ENCODE measurements at regions not wholly inside any gene's neighbourhood (a gene's known extent, or its start where the extent isn't known, plus 50 kb on each side); places are given as distances from the start of the nearest gene placed in this dataset.

GRCh38 chr10:80771902-80772555, 234.3 kb downstream of the SH2D4B start:
- no peak overlapping the region for H3K9ac ChIP-seq (replicated peaks in 1 of 4; ENCODE audit: extremely low read depth in 1 of 4, low read depth in 3 of 4, low read length in 3 of 4)
- TF ChIP-seq CEBPB (IDR thresholded peaks at IDR 0.05; ENCODE audit: low read depth, low read length) (no peak), FOSL1 (IDR thresholded peaks at IDR 0.05; ENCODE audit: insufficient read depth, low read depth, low read length) (no peak), SP1 (IDR thresholded peaks at IDR 0.05; ENCODE audit: low read depth, low read length) (no peak), POLR2AphosphoS5 (IDR thresholded peaks at IDR 0.05; ENCODE audit: low read depth, low read length) (no peak), ATF2 (IDR thresholded peaks at IDR 0.05; ENCODE audit: low read length) (no peak), PHF8 (conservative IDR thresholded peaks at IDR 0.05; ENCODE audit: low read depth, low read length) (no peak), SUZ12 (IDR thresholded peaks at IDR 0.05; ENCODE audit: low read length) (no peak), TAF7 (optimal IDR thresholded peaks at IDR 0.05; ENCODE audit: borderline replicate concordance, low read depth, low read length) (no peak), TBP (IDR thresholded peaks at IDR 0.05; ENCODE audit: low read depth, low read length) (no peak), TEAD4 (IDR thresholded peaks at IDR 0.05; ENCODE audit: low read depth, low read length) (no peak), KDM5A (IDR thresholded peaks at IDR 0.05; ENCODE audit: low read length) (no peak), SIX5 (IDR thresholded peaks at IDR 0.05; ENCODE audit: low read depth, low read length) (no peak), SP2 (IDR thresholded peaks at IDR 0.05; ENCODE audit: low read length) (no peak), RBBP5 (IDR thresholded peaks at IDR 0.05; ENCODE audit: borderline replicate concordance, low read depth, low read length) (no peak)

More at GRCh38 chr10:80771902-80772555, 234.3 kb downstream of the SH2D4B start:
- H3K4ac ChIP-seq (replicated peaks; ENCODE audit: insufficient read length, low read depth, low read length), result no peak overlapping the region
- H3K79me1 ChIP-seq (ENCODE audit: low read depth, low read length), result no peaks in the 10 kb centered on the region
- no peak overlapping the region for H4K91ac ChIP-seq (replicated peaks; ENCODE audit: insufficient read length, low read length)
- H2BK20ac ChIP-seq (ENCODE audit: low read length), result no peak overlapping the region
- no peak overlapping the region for H3K4me3 ChIP-seq (ENCODE audit: extremely low read depth in 1 of 4, insufficient read depth in 2 of 4, low read depth in 3 of 4, low read length in 4 of 4)
- no peak overlapping the region for H2BK120ac ChIP-seq (replicated peaks; ENCODE audit: low read depth, low read length)
- POLR2A ChIA-PET (ENCODE audit: partially characterized antibody), result no interaction called here
- H3K23me2 ChIP-seq (ENCODE audit: low read depth, low read length), result no peaks in the 10 kb centered on the region
- no peaks in the 10 kb centered on the region for H3K27me3 ChIP-seq (replicated peaks in 1 of 4; ENCODE audit: control insufficient read depth in 3 of 4, extremely low read depth in 1 of 4, insufficient read depth in 3 of 4, low read length in 3 of 4)
- no peaks in the 10 kb centered on the region for H3K36me3 ChIP-seq (ENCODE audit: control insufficient read depth in 2 of 4, insufficient read depth in 4 of 4, low read length in 3 of 4)
- H3K27ac ChIP-seq (ENCODE audit: low read depth, low read length), result no peak overlapping the region
- H4K8ac ChIP-seq (ENCODE audit: extremely low read depth, insufficient read depth, low read length), result no peak overlapping the region
- whole genome bisulfite sequencing, 2 experiments (ENCODE audit: extremely low coverage in 1 of 2, insufficient coverage in 1 of 2, insufficient read length in 1 of 2, insufficient replicate concordance in 2 of 2, low coverage in 1 of 2, low lambda C conversion rate in 2 of 2, missing lambda C conversion rate in 1 of 2), result 87% methylated on average over 10 of the region's 10 CpGs; no CpG with 5 or more reads in 1 of the 2 experiments
- no peak overlapping the region for H3K18ac ChIP-seq (ENCODE audit: extremely low read depth, low read length)
- H3K4me2 ChIP-seq (ENCODE audit: insufficient read depth in 1 of 2, low read depth in 2 of 2, low read length in 2 of 2), result no peak overlapping the region
- CTCF ChIA-PET (ENCODE audit: partially characterized antibody), result no interaction called here
- no peak overlapping the region for H2BK15ac ChIP-seq (ENCODE audit: low read length)
- no peaks in the 10 kb centered on the region for H3K9me3 ChIP-seq (ENCODE audit: insufficient read depth in 2 of 2, low read depth in 1 of 2, low read length in 1 of 2)
- H2BK12ac ChIP-seq (ENCODE audit: low read depth, low read length), result no peak overlapping the region
- no peak overlapping the region for H2AFZ ChIP-seq (ENCODE audit: low read length)
- H3K56ac ChIP-seq (replicated peaks; ENCODE audit: insufficient read length, low read depth, low read length), result no peak overlapping the region
- no peak overlapping the region for H2BK5ac ChIP-seq (ENCODE audit: low read depth, low read length)
- no peak overlapping the region for H3K23ac ChIP-seq (ENCODE audit: insufficient read length)
- no peak for DNase-seq (ENCODE audit: low read depth in 1 of 2, low spot score in 2 of 2)
- H4K5ac ChIP-seq (ENCODE audit: insufficient read length, low read depth, low read length), result no peak overlapping the region
- no peak overlapping the region for H2AK5ac ChIP-seq (ENCODE audit: low read depth, low read length)
- no peak for FAIRE-seq
- no peaks in the 10 kb centered on the region for H4K20me1 ChIP-seq (replicated peaks in 1 of 2; ENCODE audit: control insufficient read depth in 1 of 2, insufficient read depth in 2 of 2, low read length in 2 of 2)
- no peaks in the 10 kb centered on the region for H3K79me2 ChIP-seq (ENCODE audit: control insufficient read depth in 1 of 2, insufficient read depth in 2 of 2, low read length in 2 of 2)
- H3K4me1 ChIP-seq (replicated peaks in 1 of 4; ENCODE audit: control insufficient read depth in 3 of 4, insufficient read depth in 4 of 4, low read length in 3 of 4), result no peaks in the 10 kb centered on the region
- no peak overlapping the region for H3K14ac ChIP-seq (ENCODE audit: insufficient read length)
